ENCODE measurements at regions not wholly inside any gene's neighbourhood (a gene's known extent, or its start where the extent isn't known, plus 50 kb on each side); places are given as distances from the start of the nearest gene placed in this dataset.

DNA sequence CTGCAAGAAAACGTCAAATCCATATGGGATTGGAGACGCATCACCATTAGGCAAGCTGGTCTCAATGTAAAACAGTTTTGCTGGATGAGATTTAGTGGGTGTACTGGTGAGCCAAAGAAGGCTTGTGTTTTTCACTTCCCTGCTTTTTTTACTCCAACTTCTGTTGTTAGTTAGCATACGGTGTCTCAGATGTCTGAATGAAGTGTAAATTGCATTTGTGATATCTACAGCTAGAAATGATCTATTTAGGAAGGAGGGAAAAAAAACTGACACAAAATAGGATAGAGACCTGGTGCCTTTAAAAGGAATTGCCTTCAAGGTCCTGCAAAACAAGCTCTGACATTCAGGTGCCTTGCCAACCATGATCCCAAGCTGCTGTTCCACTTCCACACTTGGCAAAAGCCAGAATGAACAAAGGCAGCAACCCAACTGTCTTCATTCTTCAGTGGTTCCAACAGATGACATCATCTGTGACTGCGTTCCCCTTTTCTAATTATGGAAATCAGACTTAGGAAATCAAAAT lies 104.2 kb upstream of the RAI14 start:
- H3K36me3 ChIP-seq = no peaks in the 10 kb centered on the region
- ATAC-seq = peak; percentile 40 to 87 (median 82)
- H3K27me3 ChIP-seq = no peaks in the 10 kb centered on the region
- peaks cover 0 to 13% (median 3%) of the 10 kb centered on the region in 11 donors for H3K9me3 ChIP-seq
- intact Hi-C loops (cut with DNase I) = no loop called here
- H3K4me3 ChIP-seq = no peak overlapping the region
- TF ChIP-seq, protein P1, sequence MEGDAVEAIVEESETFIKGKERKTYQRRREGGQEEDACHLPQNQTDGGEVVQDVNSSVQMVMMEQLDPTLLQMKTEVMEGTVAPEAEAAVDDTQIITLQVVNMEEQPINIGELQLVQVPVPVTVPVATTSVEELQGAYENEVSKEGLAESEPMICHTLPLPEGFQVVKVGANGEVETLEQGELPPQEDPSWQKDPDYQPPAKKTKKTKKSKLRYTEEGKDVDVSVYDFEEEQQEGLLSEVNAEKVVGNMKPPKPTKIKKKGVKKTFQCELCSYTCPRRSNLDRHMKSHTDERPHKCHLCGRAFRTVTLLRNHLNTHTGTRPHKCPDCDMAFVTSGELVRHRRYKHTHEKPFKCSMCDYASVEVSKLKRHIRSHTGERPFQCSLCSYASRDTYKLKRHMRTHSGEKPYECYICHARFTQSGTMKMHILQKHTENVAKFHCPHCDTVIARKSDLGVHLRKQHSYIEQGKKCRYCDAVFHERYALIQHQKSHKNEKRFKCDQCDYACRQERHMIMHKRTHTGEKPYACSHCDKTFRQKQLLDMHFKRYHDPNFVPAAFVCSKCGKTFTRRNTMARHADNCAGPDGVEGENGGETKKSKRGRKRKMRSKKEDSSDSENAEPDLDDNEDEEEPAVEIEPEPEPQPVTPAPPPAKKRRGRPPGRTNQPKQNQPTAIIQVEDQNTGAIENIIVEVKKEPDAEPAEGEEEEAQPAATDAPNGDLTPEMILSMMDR (IDR thresholded peaks at IDR 0.05) = no peak
- peak in 1 of 2 donors; percentile 41 for DNase-seq
- 41 to 42% methylated on average over 4 of the region's 4 CpGs for whole genome bisulfite sequencing, 2 donors
- H3K4me1 ChIP-seq = peaks cover 0 to 27% (median 16%) of the 10 kb centered on the region in 9 donors
- H3K27ac ChIP-seq = peak overlapping the region in 4 of 10 donors; percentile 19 to 51 (median 34)

DNA sequence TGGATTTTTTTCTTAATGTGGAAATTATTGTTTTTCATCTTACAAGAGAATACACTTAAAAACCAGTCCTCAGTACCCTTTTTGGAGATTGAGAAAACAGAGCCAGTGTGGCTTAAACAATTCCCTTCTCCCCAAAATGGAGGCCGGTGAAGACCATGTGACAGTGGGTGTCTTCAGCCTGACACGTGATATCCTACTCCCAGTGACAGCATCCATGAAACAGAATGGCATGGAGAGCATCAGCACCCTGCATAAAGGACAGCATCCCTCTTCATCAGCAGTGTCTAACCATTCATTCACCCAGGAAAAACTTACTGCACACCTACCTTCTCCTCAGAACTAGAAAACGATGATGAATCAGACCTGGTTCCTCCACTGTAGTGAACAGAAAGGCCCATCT lies 103.4 kb upstream of the RAI14 start:
- TF ChIP-seq, protein P1 (IDR thresholded peaks at IDR 0.05) = no peak
- no peak overlapping the region for H3K4me3 ChIP-seq
- H3K36me3 ChIP-seq = no peaks in the 10 kb centered on the region
- intact Hi-C loops (cut with DNase I) = no loop called here
- DNase-seq (no peak), ATAC-seq (peak in 5 of 8 donors; percentile 41 to 66 (median 50))
- H3K9me3 ChIP-seq = peaks cover 0 to 6% (median under 1%) of the 10 kb centered on the region in 11 donors
- 83 to 84% methylated on average over 3 of the region's 3 CpGs for WGBS, 2 donors
- H3K4me1 ChIP-seq = peaks cover 0 to 27% (median 16%) of the 10 kb centered on the region in 9 donors
- peak overlapping the region in 3 of 10 donors; percentile 18 to 28 (median 19) for H3K27ac ChIP-seq
- H3K27me3 ChIP-seq = no peaks in the 10 kb centered on the region

DNA sequence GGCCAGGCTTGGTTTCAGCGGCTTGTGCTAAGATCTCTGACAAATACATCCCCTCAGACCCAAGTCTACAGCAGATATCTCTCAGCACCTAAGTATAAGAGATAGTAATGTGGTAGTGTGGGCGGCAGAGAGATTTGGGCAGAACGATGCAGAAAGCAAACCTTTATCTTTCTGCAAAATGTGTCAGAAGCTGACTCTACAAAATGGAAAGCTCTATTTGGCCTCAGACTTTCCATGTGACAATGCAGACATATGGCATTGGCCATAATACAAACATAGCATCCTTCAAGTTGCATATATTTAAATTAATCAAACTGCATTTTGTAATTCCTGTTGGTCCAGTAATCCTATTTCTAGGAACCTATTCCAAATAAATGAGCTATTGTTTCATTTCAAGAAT lies 102.5 kb upstream of the RAI14 start:
- Histone ChIP-seq H3K4me1 (peaks cover 0 to 27% (median 16%) of the 10 kb centered on the region in 9 donors), H3K27ac (no peak overlapping the region), H3K27me3 (no peaks in the 10 kb centered on the region), H3K36me3 (no peaks in the 10 kb centered on the region), H3K9me3 (no peaks in the 10 kb centered on the region), H3K4me3 (no peak overlapping the region)
- WGBS, 2 donors = 73 to 77% methylated on average over 3 of the region's 3 CpGs
- TF ChIP-seq, protein P1 (IDR thresholded peaks at IDR 0.05) = no peak
- no peak for ATAC-seq
- intact Hi-C loops (cut with DNase I) = no loop called here
- DNase-seq = no peak

DNA sequence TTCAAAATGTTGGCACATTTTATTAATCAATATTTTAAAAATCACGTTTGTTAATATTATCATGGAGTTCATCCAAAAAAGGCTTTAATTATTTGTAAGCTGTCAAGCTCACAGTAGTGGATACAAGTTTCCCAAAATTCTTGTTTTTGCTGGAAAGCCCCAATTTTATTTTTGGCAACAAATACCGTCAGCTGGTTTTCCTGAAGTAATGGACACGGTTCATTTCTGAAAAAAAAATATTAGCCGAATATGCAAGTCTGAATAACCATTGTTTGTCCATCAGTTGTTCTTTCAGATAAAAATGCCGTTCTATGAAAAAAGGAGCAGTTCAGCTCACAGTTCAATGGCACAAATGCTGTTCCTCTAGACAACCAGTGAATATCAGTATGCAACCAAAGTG lies 101.5 kb upstream of the RAI14 start:
- Histone ChIP-seq H3K36me3 (no peaks in the 10 kb centered on the region), H3K27ac (no peak overlapping the region), H3K4me1 (peaks cover 0 to 27% (median 16%) of the 10 kb centered on the region in 9 donors), H3K4me3 (no peak overlapping the region), H3K27me3 (no peaks in the 10 kb centered on the region), H3K9me3 (no peaks in the 10 kb centered on the region)
- TF ChIP-seq, protein P1 (IDR thresholded peaks at IDR 0.05) = no peak
- WGBS, 2 donors = 41 to 50% methylated on average over 5 of the region's 5 CpGs
- no peak for ATAC-seq
- intact Hi-C loops (cut with DNase I) = no loop called here
- no peak for DNase-seq

Data from heart right ventricle (tissue), 16 donors.